Smooth muscle cell (in vitro differentiated cells): ENCODE measurements at regions not wholly inside any gene's neighbourhood (a gene's known extent, or its start where the extent isn't known, plus 50 kb on each side); places are given as distances from the start of the nearest gene placed in this dataset.

Experiments used
- DNase-seq: peaks from one replicate; lab custom pipeline; 2025; ENCODE audit not compliant: unreplicated experiment; lab: John Stamatoyannopoulos, UW
- H2AFZ ChIP-seq: fragments of 200-600 bp; sonication (generic); 2 replicates; pipeline ENCODE4 v1.6.0; 2016; ENCODE audit warnings: antibody characterized with exemption, low read depth, mild to moderate bottlenecking
- H3F3A ChIP-seq: fragments of 200-600 bp; sonication (generic); 2 replicates; pipeline ENCODE4 v1.6.0; 2017; ENCODE audit warnings: antibody characterized with exemption, low read depth
- H3K27ac ChIP-seq: fragments of 200-600 bp; sonication (generic); 2 replicates; pipeline ENCODE4 v1.5.1; 2016; ENCODE audit warnings: low read depth, mild to moderate bottlenecking
- H3K27me3 ChIP-seq: fragments of 200-600 bp; sonication (generic); 2 replicates; pipeline ENCODE4 v1.6.1; 2016; ENCODE audit warnings: low read depth, mild to moderate bottlenecking
- H3K36me3 ChIP-seq: fragments of 200-600 bp; sonication (generic); 2 replicates; pipeline ENCODE4 v1.5.1; 2016; ENCODE audit warnings: low read depth
- H3K4me1 ChIP-seq: fragments of 200-600 bp; sonication (generic); 2 replicates; pipeline ENCODE4 v1.5.1; 2016; ENCODE audit warnings: low read depth
- H3K4me2 ChIP-seq: fragments of 200-600 bp; sonication (generic); 2 replicates; pipeline ENCODE4 v1.6.0; 2016; ENCODE audit warnings: mild to moderate bottlenecking
- H3K4me3 ChIP-seq: fragments of 200-600 bp; sonication (generic); 2 replicates; pipeline ENCODE4 v1.5.1; 2016; ENCODE audit warnings: mild to moderate bottlenecking
- H3K79me2 ChIP-seq: fragments of 200-600 bp; sonication (generic); 2 replicates; pipeline ENCODE4 v1.6.0; 2016; ENCODE audit warnings: low read depth, mild to moderate bottlenecking
- H3K9ac ChIP-seq: fragments of 200-600 bp; sonication (generic); 2 replicates; pipeline ENCODE4 v1.6.0; 2016; ENCODE audit warnings: low read depth
- H3K9me3 ChIP-seq: fragments of 200-600 bp; sonication (generic); replicated peaks from 2 replicates; pipeline ENCODE4 v1.5.1; 2016; ENCODE audit warnings: low read depth
- H4K20me1 ChIP-seq: fragments of 200-600 bp; sonication (generic); 2 replicates; pipeline ENCODE4 v1.6.0; 2016; ENCODE audit warnings: low read depth
- WGBS: methylation state at CpG from one replicate; pipeline ENCODE4 v1.1.7; 2016; ENCODE audit warnings: low lambda C conversion rate; 5-methylcytosine and 5-hydroxymethylcytosine counted together
- TF ChIP-seq, protein P1 (sequence below): fragments of 200-600 bp; sonication (generic); IDR thresholded peaks from 2 replicates; pipeline ENCODE4 v1.5.1; 2017; ENCODE audit warnings: borderline replicate concordance, mild to moderate bottlenecking, antibody characterized with exemption; ENCODE audit not compliant: insufficient read depth, poor library complexity, severe bottlenecking

- Histone ChIP-seq H3K4me1 (no peaks in the 10 kb centered on the region), H4K20me1 (no peaks in the 10 kb centered on the region), H3K27ac (no peak overlapping the region), H3F3A (no peaks in the 10 kb centered on the region), H3K4me2 (no peak overlapping the region), H3K27me3 (no peaks in the 10 kb centered on the region), H3K4me3 (no peak overlapping the region), H3K36me3 (no peaks in the 10 kb centered on the region), H2AFZ (no peak overlapping the region), H3K9me3 (no peaks in the 10 kb centered on the region), H3K9ac (no peak overlapping the region), H3K79me2 (no peaks in the 10 kb centered on the region)
- DNase-seq = no peak
- TF ChIP-seq, protein P1, sequence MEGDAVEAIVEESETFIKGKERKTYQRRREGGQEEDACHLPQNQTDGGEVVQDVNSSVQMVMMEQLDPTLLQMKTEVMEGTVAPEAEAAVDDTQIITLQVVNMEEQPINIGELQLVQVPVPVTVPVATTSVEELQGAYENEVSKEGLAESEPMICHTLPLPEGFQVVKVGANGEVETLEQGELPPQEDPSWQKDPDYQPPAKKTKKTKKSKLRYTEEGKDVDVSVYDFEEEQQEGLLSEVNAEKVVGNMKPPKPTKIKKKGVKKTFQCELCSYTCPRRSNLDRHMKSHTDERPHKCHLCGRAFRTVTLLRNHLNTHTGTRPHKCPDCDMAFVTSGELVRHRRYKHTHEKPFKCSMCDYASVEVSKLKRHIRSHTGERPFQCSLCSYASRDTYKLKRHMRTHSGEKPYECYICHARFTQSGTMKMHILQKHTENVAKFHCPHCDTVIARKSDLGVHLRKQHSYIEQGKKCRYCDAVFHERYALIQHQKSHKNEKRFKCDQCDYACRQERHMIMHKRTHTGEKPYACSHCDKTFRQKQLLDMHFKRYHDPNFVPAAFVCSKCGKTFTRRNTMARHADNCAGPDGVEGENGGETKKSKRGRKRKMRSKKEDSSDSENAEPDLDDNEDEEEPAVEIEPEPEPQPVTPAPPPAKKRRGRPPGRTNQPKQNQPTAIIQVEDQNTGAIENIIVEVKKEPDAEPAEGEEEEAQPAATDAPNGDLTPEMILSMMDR = no peak
- WGBS = 80% methylated on average over 2 of the region's 2 CpGs
These were observed 443.4 kb upstream of the COBL start for GRCh38 chr7:51759985-51760384.

DNA sequence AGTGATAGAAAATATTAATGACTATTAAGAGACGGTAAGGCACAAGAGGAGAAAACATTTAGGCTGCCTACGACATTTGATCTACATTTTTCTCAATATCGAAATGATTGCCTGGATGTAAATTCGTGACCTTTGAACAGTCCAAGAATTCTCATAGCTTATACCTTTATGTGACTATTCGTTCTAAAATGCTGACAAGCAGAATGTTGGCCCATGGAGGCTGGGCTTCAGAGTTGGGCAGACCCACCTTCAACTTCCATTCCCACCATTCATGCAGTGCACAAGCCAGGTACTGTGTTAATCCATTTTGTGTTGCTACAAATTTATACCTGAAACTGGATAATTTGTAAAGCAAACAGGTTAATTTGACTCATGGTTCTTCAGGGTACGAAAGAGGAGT lies 441.4 kb upstream of the COBL start:
- no peaks in the 10 kb centered on the region for H4K20me1 ChIP-seq
- no peaks in the 10 kb centered on the region for H3K4me1 ChIP-seq
- no peaks in the 10 kb centered on the region for H3K27me3 ChIP-seq
- no peak for DNase-seq
- 96% methylated on average over 6 of the region's 6 CpGs for WGBS
- no peaks in the 10 kb centered on the region for H3F3A ChIP-seq
- no peaks in the 10 kb centered on the region for H3K9me3 ChIP-seq
- H3K79me2 ChIP-seq = no peaks in the 10 kb centered on the region
- no peak overlapping the region for H3K9ac ChIP-seq
- TF ChIP-seq, protein P1 = no peak
- H3K27ac ChIP-seq = no peak overlapping the region
- H3K36me3 ChIP-seq = no peaks in the 10 kb centered on the region
- no peak overlapping the region for H3K4me3 ChIP-seq
- H3K4me2 ChIP-seq = no peak overlapping the region
- no peak overlapping the region for H2AFZ ChIP-seq

- no peak for DNase-seq
- Histone ChIP-seq H3K9me3 (no peaks in the 10 kb centered on the region), H3K79me2 (no peaks in the 10 kb centered on the region)
These were observed 416.3 kb upstream of the COBL start for GRCh38 chr7:51732951-51733350.

DNA sequence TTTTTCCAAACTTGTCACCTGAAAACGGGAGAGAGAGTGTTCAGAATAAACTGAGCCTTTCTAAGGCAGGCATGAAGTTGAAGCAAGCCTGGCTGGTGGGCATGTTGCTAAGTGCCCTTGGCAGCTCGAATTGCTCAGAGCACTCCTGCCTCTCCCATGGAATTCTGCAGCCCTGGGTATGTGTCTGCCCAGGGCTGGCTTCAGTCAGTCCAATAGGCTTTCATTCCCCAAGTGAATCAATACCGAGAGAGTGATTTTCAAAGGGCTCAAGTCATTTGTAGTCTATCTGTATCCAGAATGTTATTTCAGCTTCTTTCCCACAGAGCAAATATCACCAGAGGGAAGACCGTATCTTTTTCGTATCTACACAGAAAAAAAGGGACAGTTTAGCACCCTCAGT lies 415.5 kb upstream of the COBL start:
- Histone ChIP-seq H4K20me1 (no peaks in the 10 kb centered on the region), H3K79me2 (no peaks in the 10 kb centered on the region), H3K27ac (no peak overlapping the region), H3K9ac (no peak overlapping the region), H3F3A (no peaks in the 10 kb centered on the region), H3K27me3 (no peaks in the 10 kb centered on the region), H2AFZ (no peak overlapping the region), H3K4me3 (no peak overlapping the region), H3K9me3 (no peaks in the 10 kb centered on the region), H3K4me2 (no peak overlapping the region), H3K36me3 (no peaks in the 10 kb centered on the region), H3K4me1 (peaks cover 10% of the 10 kb centered on the region)
- TF ChIP-seq, protein P1 = no peak
- no peak for DNase-seq
- WGBS = 83% methylated on average over 5 of the region's 5 CpGs

More at GRCh38 chr7:51732951-51733350, 416.3 kb upstream of the COBL start:
- TF ChIP-seq, protein P1 = peak; percentile 21
- Histone ChIP-seq H2AFZ (no peak overlapping the region), H3K27ac (no peak overlapping the region), H3F3A (no peaks in the 10 kb centered on the region), H3K4me1 (peaks cover 10% of the 10 kb centered on the region), H4K20me1 (no peaks in the 10 kb centered on the region), H3K27me3 (no peaks in the 10 kb centered on the region), H3K4me2 (no peak overlapping the region), H3K9ac (no peak overlapping the region), H3K4me3 (no peak overlapping the region), H3K36me3 (no peaks in the 10 kb centered on the region)
